Panc1 (cell line): ENCODE measurements at regions not wholly inside any gene's neighbourhood (a gene's known extent, or its start where the extent isn't known, plus 50 kb on each side); places are given as distances from the start of the nearest gene placed in this dataset.

ENCODE experiments used
- CTCF ChIP-seq: fragments of 450-650 bp; IDR thresholded peaks from 2 replicates; pipeline ENCODE4 v1.5.1; 2017; ENCODE audit warnings: mild to moderate bottlenecking
- POLR2AphosphoS5 ChIP-seq: IDR thresholded peaks from 2 replicates; pipeline ENCODE4 v1.6.1; 2012; ENCODE audit warnings: mild to moderate bottlenecking, low read depth, low read length, moderate library complexity

- TF ChIP-seq CTCF = no peak
- no peak for TF ChIP-seq POLR2AphosphoS5
Observed at GRCh38 chr3:152771120-152771519, 63.8 kb upstream of the P2RY1 start.
